AG04450 (cell line): ENCODE measurements at regions not wholly inside any gene's neighbourhood (a gene's known extent, or its start where the extent isn't known, plus 50 kb on each side); places are given as distances from the start of the nearest gene placed in this dataset.

Experiments
- CTCF ChIA-PET: fragments of 300-600, 350-600 bp; formaldehyde crosslinking; extraction: SDS; loops from one replicate; lab custom pipeline; 2022; ENCODE audit warnings: antibody characterized with exemption, inconsistent platforms; lab: Charles Lee
- POLR2A ChIA-PET: fragments of 350-600 bp; formaldehyde crosslinking; extraction: SDS; loops from one replicate; lab custom pipeline; 2021; ENCODE audit warnings: antibody characterized with exemption, inconsistent platforms; lab: Yijun Ruan, JAX
- DNase-seq: peaks from one replicate; pipeline ENCODE4 v3.0.0-alpha.2; 2011; ENCODE audit warnings: low read depth, low spot score
- H3K27ac ChIP-seq: one replicate; pipeline ENCODE4 v1.5.1; 2012; ENCODE audit warnings: low read depth, low read length, control low read depth
- H3K27me3 ChIP-seq: one replicate; pipeline ENCODE4 v1.6.0; 2012; ENCODE audit warnings: low read length; ENCODE audit not compliant: control insufficient read depth, insufficient read depth
- H3K4me3 ChIP-seq: 2 replicates; pipeline ENCODE4 v1.5.1; 2011; ENCODE audit warnings: mild to moderate bottlenecking, low read depth, low read length, control low read depth
- H3K9me3 ChIP-seq: 2 replicates; pipeline ENCODE4 v1.5.1; 2012; ENCODE audit warnings: low read length; ENCODE audit not compliant: control insufficient read depth, insufficient read depth
- TF ChIP-seq, protein P1 (sequence below): IDR thresholded peaks from 2 replicates; pipeline ENCODE4 v1.5.1; 2011; ENCODE audit warnings: low read depth, low read length, control low read depth, inconsistent platforms

DNA sequence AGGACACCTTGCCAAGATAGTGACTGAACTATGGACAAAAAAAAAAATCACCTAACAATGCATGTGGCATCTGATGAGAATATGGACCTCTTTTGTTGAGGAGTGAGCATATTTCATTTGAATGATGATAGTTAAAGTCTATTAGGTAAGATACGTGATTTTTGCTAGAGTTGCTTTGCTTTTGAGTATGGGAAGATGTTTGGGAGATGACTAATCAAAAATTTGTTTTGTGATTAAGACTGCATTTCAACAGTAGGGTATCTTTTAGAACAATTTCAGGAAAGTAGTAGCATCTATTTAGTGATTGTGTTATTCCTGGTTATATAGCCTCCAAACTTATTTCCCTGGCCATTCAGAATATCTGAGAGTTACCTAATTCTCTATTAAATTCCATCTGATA lies 878.6 kb upstream of the CITED2 start:
- TF ChIP-seq, protein P1, sequence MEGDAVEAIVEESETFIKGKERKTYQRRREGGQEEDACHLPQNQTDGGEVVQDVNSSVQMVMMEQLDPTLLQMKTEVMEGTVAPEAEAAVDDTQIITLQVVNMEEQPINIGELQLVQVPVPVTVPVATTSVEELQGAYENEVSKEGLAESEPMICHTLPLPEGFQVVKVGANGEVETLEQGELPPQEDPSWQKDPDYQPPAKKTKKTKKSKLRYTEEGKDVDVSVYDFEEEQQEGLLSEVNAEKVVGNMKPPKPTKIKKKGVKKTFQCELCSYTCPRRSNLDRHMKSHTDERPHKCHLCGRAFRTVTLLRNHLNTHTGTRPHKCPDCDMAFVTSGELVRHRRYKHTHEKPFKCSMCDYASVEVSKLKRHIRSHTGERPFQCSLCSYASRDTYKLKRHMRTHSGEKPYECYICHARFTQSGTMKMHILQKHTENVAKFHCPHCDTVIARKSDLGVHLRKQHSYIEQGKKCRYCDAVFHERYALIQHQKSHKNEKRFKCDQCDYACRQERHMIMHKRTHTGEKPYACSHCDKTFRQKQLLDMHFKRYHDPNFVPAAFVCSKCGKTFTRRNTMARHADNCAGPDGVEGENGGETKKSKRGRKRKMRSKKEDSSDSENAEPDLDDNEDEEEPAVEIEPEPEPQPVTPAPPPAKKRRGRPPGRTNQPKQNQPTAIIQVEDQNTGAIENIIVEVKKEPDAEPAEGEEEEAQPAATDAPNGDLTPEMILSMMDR, result no peak
- Histone ChIP-seq H3K27me3 (no peaks in the 10 kb centered on the region), H3K9me3 (no peaks in the 10 kb centered on the region), H3K27ac (no peak overlapping the region), H3K4me3 (no peak overlapping the region)
- POLR2A ChIA-PET, result no interaction called here
- CTCF ChIA-PET, result no interaction called here
- no peak for DNase-seq

DNA sequence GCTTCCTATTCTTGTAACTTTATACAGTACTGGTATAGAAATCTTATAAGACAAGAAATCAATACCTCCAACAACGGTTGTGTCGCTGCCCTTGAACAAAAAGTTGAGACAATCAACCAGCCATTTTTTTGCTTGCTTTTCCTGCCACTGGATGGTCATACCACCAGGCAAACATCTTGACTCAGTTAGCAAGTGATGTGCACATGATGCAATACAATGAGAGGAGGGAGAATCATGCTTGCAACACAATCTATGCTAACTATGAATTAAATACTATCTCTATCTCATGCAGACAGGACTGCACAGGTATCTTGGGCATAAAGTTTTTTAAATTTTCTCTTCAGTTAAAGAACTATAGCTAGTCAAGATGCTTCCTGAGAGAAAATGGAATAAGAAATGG lies 877.7 kb upstream of the CITED2 start:
- DNase-seq, result no peak
- POLR2A ChIA-PET, result no interaction called here
- no peaks in the 10 kb centered on the region for H3K27me3 ChIP-seq

DNA sequence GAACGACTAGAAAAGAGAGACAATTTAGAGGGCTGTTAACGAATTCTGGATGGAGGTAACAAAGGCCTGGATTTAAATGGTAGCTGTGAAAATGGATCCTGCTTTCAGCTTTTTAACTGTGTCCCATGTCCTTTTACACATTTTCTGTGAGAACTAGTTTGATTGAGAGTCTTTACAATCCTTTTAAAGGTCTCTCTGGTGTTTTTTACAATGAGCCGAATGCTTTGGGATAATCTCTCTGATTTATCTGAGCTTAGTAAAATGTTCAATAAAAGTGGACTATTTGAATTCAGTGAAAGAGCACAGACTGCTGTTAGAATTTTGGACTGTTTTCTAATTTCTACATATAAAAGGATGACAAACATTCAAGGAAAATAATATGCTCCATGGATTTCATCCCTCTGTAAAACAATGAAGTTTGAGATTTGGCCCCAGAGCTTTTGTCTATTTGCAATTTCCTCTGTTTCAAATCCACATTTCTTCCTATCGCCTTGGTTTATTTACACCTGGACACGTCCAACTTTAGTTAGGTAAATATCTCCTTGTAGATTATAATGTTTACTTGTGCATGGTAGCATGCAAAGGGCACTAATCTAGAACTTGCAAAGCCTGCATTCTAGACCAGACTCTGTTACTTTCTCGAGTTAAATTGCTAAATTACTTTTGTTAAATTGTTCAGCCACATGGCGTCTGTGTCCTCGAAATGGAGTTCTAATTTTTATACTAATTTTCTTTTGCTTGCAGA lies 871.0 kb upstream of the CITED2 start:
- H3K4me3 ChIP-seq, result no peak overlapping the region
- DNase-seq, result no peak
- H3K9me3 ChIP-seq, result no peaks in the 10 kb centered on the region
- no peaks in the 10 kb centered on the region for H3K27me3 ChIP-seq
- H3K27ac ChIP-seq, result no peak overlapping the region
- TF ChIP-seq, protein P1, result no peak
- ChIA-PET POLR2A (no interaction called here), CTCF (no interaction called here)

More for the DNA sequence above, 877.7 kb upstream of the CITED2 start:
- TF ChIP-seq, protein P1, result no peak
- H3K9me3 ChIP-seq, result no peaks in the 10 kb centered on the region
- CTCF ChIA-PET, result no interaction called here
- no peak overlapping the region for H3K4me3 ChIP-seq
- no peak overlapping the region for H3K27ac ChIP-seq

DNA sequence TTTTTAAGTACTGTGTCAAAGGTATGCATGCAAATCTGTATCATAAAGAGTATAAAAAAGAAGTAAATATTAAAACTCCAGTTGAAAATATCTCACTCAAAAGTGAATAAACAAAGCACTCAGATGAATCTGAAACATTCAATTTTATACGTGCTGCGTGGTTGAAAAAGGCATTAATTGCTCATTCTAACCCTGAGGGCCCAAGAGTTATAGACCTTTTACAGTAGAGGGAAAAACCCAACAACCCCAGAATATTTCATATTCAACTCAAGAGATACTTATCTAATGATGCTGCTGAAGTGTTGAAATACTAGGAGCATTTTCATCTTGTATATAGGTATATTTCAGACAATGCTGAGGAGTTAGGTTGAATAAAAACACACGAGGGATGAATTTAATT lies 862.8 kb upstream of the CITED2 start:
- TF ChIP-seq, protein P1, result no peak
- no peak overlapping the region for H3K27ac ChIP-seq
- DNase-seq, result no peak
- no peaks in the 10 kb centered on the region for H3K27me3 ChIP-seq
- H3K9me3 ChIP-seq, result no peaks in the 10 kb centered on the region
- POLR2A ChIA-PET, result no interaction called here
- CTCF ChIA-PET, result no interaction called here
- no peak overlapping the region for H3K4me3 ChIP-seq

DNA sequence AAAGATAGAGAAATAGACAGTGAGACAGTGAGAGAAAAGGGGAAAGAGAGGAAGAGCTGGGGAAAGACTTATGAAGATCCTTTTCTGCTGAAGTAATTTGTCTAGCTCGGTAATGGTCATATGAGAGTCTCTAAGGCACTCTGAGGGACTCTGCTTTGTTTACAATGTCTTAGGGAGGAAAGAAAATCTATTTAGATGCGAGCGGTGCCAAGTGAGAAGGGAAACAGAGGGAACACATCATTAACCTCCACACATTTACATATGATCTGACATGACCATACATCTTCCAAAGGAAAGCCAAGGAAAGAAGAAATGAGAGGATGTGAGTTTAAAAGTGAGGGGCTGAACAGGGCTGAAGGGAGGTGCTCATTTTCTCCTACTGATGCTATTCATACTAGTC lies 862.3 kb upstream of the CITED2 start:
- ChIA-PET POLR2A (no interaction called here), CTCF (no interaction called here)
- DNase-seq, result no peak

More for the DNA sequence above, 862.3 kb upstream of the CITED2 start:
- no peaks in the 10 kb centered on the region for H3K27me3 ChIP-seq
- TF ChIP-seq, protein P1, result no peak
- H3K4me3 ChIP-seq, result no peak overlapping the region
- H3K27ac ChIP-seq, result no peak overlapping the region
- H3K9me3 ChIP-seq, result no peaks in the 10 kb centered on the region
